GM12865 (cell line): ENCODE measurements at regions not wholly inside any gene's neighbourhood (a gene's known extent, or its start where the extent isn't known, plus 50 kb on each side); places are given as distances from the start of the nearest gene placed in this dataset.

Experiments
- DNase-seq: peaks from one replicate; pipeline ENCODE4 v3.0.0; 2010; ENCODE audit warnings: low read depth
- H3K4me3 ChIP-seq: 2 replicates; pipeline ENCODE4 v1.5.1; 2011; ENCODE audit warnings: mild to moderate bottlenecking, low read depth, low read length, control low read depth
- CTCF ChIP-seq: IDR thresholded peaks from 2 replicates; pipeline ENCODE4 v1.5.1; 2011; ENCODE audit warnings: low read length, control low read depth, low read depth, inconsistent platforms; ENCODE audit not compliant: insufficient read depth; ENCODE audit errors: missing control alignments

GRCh38 chrX:39244147-39244546 is 442.9 kb downstream of the MID1IP1 start:
- no peak for DNase-seq
- TF ChIP-seq CTCF, result no peak
- no peak overlapping the region for H3K4me3 ChIP-seq

- no peak for TF ChIP-seq CTCF
- no peak overlapping the region for H3K4me3 ChIP-seq
- DNase-seq, result no peak
These were observed 443.8 kb downstream of the MID1IP1 start for GRCh38 chrX:39245024-39245423.

- H3K4me3 ChIP-seq, result no peak overlapping the region
- no peak for TF ChIP-seq CTCF
- DNase-seq, result no peak
These were observed 446.3 kb downstream of the MID1IP1 start for GRCh38 chrX:39247536-39247935.

DNA sequence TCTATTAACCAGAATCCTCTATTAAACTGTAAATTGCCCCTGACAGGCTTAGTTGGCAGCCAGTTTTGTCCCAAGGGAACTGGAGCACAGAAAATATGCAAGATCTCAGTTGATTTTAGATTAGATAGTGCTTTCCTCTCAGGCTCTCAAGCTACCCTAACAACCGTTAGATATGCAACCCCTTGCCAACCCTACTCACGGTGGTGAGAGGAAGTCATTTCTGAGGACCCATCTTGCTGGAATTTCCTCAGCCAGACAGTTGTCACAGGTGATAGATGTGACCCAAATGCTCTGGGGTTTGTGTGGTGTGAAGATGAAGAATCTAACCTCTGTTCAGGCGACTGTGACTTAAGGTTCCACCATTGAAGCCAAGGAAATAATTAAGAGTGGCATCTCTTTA is 447.1 kb downstream of the MID1IP1 start:
- no peak overlapping the region for H3K4me3 ChIP-seq
- no peak for DNase-seq
- TF ChIP-seq CTCF, result no peak

DNA sequence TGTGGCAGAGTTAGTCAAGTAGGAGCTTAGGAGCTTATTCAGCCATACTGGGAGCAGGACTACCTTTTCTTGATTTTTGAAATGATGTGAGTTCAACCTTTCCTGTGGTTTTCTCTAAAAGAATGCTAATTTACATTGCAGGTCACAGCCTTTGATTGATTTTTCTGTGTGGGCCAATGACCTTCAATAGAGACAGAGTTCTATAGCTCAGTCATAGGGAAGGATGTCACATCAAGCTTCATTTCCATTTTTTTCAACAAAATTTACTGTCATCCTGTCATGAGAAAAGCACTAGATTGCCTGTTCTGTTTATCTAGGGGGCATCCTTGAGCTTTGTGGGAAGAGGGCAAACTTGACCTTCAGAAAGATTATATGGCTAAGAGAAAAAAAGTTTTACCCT is 448.7 kb downstream of the MID1IP1 start:
- no peak for DNase-seq
- TF ChIP-seq CTCF, result no peak
- no peak overlapping the region for H3K4me3 ChIP-seq

DNA sequence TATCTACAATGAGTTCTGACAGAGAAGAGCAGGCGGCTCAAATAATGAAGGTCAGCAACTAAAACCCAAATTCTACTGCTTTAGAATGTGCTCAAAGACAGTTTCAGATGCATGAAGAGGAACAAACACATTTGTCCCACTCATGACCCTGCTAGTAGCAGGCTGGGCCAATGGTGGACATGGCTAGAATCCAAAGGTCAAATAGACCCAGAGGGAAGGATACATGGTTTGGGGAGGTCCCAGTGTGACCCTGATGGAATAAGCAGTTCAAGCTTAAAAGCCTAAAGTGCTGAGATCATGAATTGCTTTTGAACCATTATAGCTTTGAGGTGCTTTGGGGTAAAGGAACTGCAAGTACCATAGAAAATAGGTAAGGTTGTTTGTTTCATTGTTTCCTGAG is 450.7 kb downstream of the MID1IP1 start:
- DNase-seq, result no peak
- TF ChIP-seq CTCF, result no peak
- H3K4me3 ChIP-seq, result no peak overlapping the region

DNA sequence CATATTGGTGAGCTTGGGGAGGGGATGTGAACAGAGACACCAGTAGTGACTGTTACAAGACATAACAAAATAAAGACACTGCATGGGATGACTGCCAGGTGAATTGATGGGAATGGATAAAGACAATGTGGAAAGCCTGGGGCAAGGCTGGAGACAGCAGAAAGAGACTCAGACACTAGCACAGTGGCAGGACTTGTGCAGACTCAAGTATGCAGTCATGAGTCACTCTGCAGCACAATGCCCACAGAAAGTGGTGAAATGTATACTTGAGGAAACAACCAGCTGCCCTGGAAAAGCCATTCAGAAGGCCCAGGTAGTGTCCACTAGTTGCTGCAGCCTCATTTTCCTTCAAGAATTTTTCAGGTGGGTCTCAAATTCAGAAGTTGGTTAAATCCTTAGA is 452.3 kb downstream of the MID1IP1 start:
- DNase-seq, result no peak

More for the DNA sequence above, 452.3 kb downstream of the MID1IP1 start:
- no peak for TF ChIP-seq CTCF
- no peak overlapping the region for H3K4me3 ChIP-seq
